IMR-90 (cell line): ENCODE measurements at regions not wholly inside any gene's neighbourhood (a gene's known extent, or its start where the extent isn't known, plus 50 kb on each side); places are given as distances from the start of the nearest gene placed in this dataset.

ENCODE experiments used
- ATAC-seq: fragments of 200-7000 bp; cut with Tn5 transposase; 2 replicates; pipeline ENCODE4 v1.9.1; 2020; ENCODE audit warnings: low read depth, mild to moderate bottlenecking, moderate library complexity
- BruUV-seq: library from RNA; stranded (reverse); fragments of 400-500 nt; replicated peaks from 2 replicates; lab custom pipeline; 2021; lab: Mats Ljungman, UMichigan
- CTCF ChIA-PET: fragments of 300-600 bp; formaldehyde crosslinking; extraction: SDS; loops from one replicate; lab custom pipeline; 2021; ENCODE audit warnings: antibody characterized with exemption; lab: Yijun Ruan, JAX
- POLR2A ChIA-PET: fragments of 300-600 bp; sonication (Branson Sonifier 250); formaldehyde crosslinking; loops from one replicate; lab custom pipeline; 2022; ENCODE audit warnings: antibody characterized with exemption; ENCODE audit not compliant: unreplicated experiment; lab: Charles Lee
- DNase-seq: peaks from one replicate; pipeline ENCODE4 v3.0.0; 2013
- H2AFZ ChIP-seq: replicated peaks from 2 replicates; pipeline ENCODE3; 2013; ENCODE audit warnings: low read length, mild to moderate bottlenecking; ENCODE audit not compliant: poor library complexity
- H2AK5ac ChIP-seq: 2 replicates; pipeline ENCODE4 v1.6.1; 2013; ENCODE audit warnings: low read depth, low read length, inconsistent platforms
- H2AK9ac ChIP-seq: replicated peaks from 2 replicates; pipeline ENCODE3; 2013; ENCODE audit warnings: mild to moderate bottlenecking, low read depth, low read length, moderate library complexity; ENCODE audit not compliant: poor library complexity
- H2BK120ac ChIP-seq: 2 replicates; pipeline ENCODE4 v1.6.1; 2013; ENCODE audit warnings: low read depth, low read length, inconsistent platforms
- H2BK15ac ChIP-seq: 3 replicates; pipeline ENCODE4 v1.6.1; 2013; ENCODE audit warnings: low read depth, low read length, inconsistent platforms
- H2BK20ac ChIP-seq: 2 replicates; pipeline ENCODE4 v1.6.1; 2013; ENCODE audit warnings: low read depth, mild to moderate bottlenecking, inconsistent platforms, low read length, moderate library complexity
- H2BK5ac ChIP-seq: 2 replicates; pipeline ENCODE4 v1.6.1; 2013; ENCODE audit warnings: mild to moderate bottlenecking, low read depth, low read length, inconsistent platforms; ENCODE audit not compliant: poor library complexity, severe bottlenecking
- H3K14ac ChIP-seq: replicated peaks from 2 replicates; pipeline ENCODE4 v1.6.1; 2013; ENCODE audit warnings: low read depth, low read length, inconsistent platforms
- H3K18ac ChIP-seq: 2 replicates; pipeline ENCODE4 v1.6.1; 2013; ENCODE audit warnings: low read depth, low read length, control low read depth
- H3K23ac ChIP-seq: 2 replicates; pipeline ENCODE4 v1.6.1; 2013; ENCODE audit warnings: low read depth, low read length, inconsistent platforms
- H3K27ac ChIP-seq: 2 replicates; pipeline ENCODE4 v1.5.1; 2013; ENCODE audit warnings: mild to moderate bottlenecking, control low read depth, low read length; ENCODE audit not compliant: insufficient read depth
- H3K27me3 ChIP-seq: 2 replicates; pipeline ENCODE4 v1.6.1; 2013; ENCODE audit warnings: low read length; ENCODE audit not compliant: control insufficient read depth, insufficient read depth
- H3K36me3 ChIP-seq: 2 replicates; pipeline ENCODE4 v1.6.1; 2013; ENCODE audit warnings: low read length, mixed read lengths; ENCODE audit not compliant: control insufficient read depth, insufficient read depth
- H3K4ac ChIP-seq: 2 replicates; pipeline ENCODE4 v1.6.1; 2013; ENCODE audit warnings: low read depth, low read length, inconsistent platforms
- H3K4me1 ChIP-seq: 2 replicates; pipeline ENCODE4 v1.6.1; 2013; ENCODE audit warnings: low read length, mixed read lengths; ENCODE audit not compliant: control insufficient read depth, insufficient read depth
- H3K4me2 ChIP-seq: 2 replicates; pipeline ENCODE4 v1.6.1; 2013; ENCODE audit warnings: low read depth, mild to moderate bottlenecking, control low read depth, low read length, moderate library complexity
- H3K4me3 ChIP-seq: 2 replicates; pipeline ENCODE4 v1.5.1; 2013; ENCODE audit warnings: low read depth, mild to moderate bottlenecking, control low read depth, low read length, moderate library complexity; ENCODE audit not compliant: insufficient read depth
- H3K56ac ChIP-seq: 2 replicates; pipeline ENCODE4 v1.6.1; 2013; ENCODE audit warnings: low read length, inconsistent platforms; ENCODE audit not compliant: insufficient read depth; ENCODE audit errors: extremely low read depth
- H3K79me1 ChIP-seq, 2 experiments: 2 replicates each; pipeline ENCODE4 v1.6.1; 2013; ENCODE audit warnings: low read length in 2 of 2, inconsistent platforms in 1 of 2, low read depth in 1 of 2
- H3K9ac ChIP-seq: 2 replicates; pipeline ENCODE4 v1.6.1; 2013; ENCODE audit warnings: low read depth, low read length, control low read depth
- H3K9me1 ChIP-seq: 2 replicates; pipeline ENCODE4 v1.6.1; 2013; ENCODE audit warnings: low read length, inconsistent platforms; ENCODE audit not compliant: insufficient read depth
- H3K9me3 ChIP-seq: 2 replicates; pipeline ENCODE4 v1.6.1; 2013; ENCODE audit warnings: low read length; ENCODE audit not compliant: control insufficient read depth, insufficient read depth
- H4K20me1 ChIP-seq: 2 replicates; pipeline ENCODE4 v1.6.1; 2013; ENCODE audit warnings: low read length, inconsistent platforms; ENCODE audit not compliant: insufficient read depth
- H4K5ac ChIP-seq: 2 replicates; pipeline ENCODE4 v1.6.1; 2013; ENCODE audit warnings: mild to moderate bottlenecking, low read depth, low read length, control low read depth
- H4K8ac ChIP-seq, 2 experiments: 2 replicates each; pipeline ENCODE4 v1.6.1; 2013; ENCODE audit warnings: low read depth in 2 of 2, low read length in 2 of 2, control low read depth in 1 of 2, inconsistent platforms in 1 of 2
- H4K91ac ChIP-seq: 2 replicates; pipeline ENCODE4 v1.6.1; 2013; ENCODE audit warnings: low read depth, low read length, inconsistent platforms; ENCODE audit not compliant: insufficient read depth
- BHLHE40 ChIP-seq: fragments of 150-350 bp; IDR thresholded peaks from 2 replicates; pipeline ENCODE4 v1.6.1; 2016; ENCODE audit warnings: mild to moderate bottlenecking, low read depth, low read length
- CEBPB ChIP-seq: IDR thresholded peaks from 2 replicates; pipeline ENCODE4 v1.6.1; 2012; ENCODE audit warnings: low read depth, low read length, improper control_type of control experiment
- CHD1 ChIP-seq: IDR thresholded peaks from 2 replicates; pipeline ENCODE4 v1.6.1; 2012; ENCODE audit warnings: low read depth, low read length, improper control_type of control experiment
- CTCF ChIP-seq: conservative IDR thresholded peaks from 2 replicates; pipeline ENCODE4 v1.5.1; 2012; ENCODE audit warnings: mild to moderate bottlenecking, low read depth, low read length, improper control_type of control experiment
- ELK1 ChIP-seq: fragments of 150-350 bp; IDR thresholded peaks from 2 replicates; pipeline ENCODE4 v1.6.1; 2016; ENCODE audit warnings: low read depth, mild to moderate bottlenecking, low read length, moderate library complexity, borderline replicate concordance
- FOS ChIP-seq: fragments of 150-350 bp; IDR thresholded peaks from 2 replicates; pipeline ENCODE4 v1.6.1; 2016; ENCODE audit warnings: low read depth, low read length
- MAFK ChIP-seq: IDR thresholded peaks from 2 replicates; pipeline ENCODE4 v1.6.1; 2012; ENCODE audit warnings: low read depth, low read length, improper control_type of control experiment
- MAZ ChIP-seq: IDR thresholded peaks from 2 replicates; pipeline ENCODE4 v1.6.1; 2012; ENCODE audit warnings: low read depth, mild to moderate bottlenecking, low read length, improper control_type of control experiment, moderate library complexity, borderline replicate concordance
- MXI1 ChIP-seq: IDR thresholded peaks from 2 replicates; pipeline ENCODE4 v1.6.1; 2012; ENCODE audit warnings: low read depth, mild to moderate bottlenecking, low read length, moderate library complexity, borderline replicate concordance
- NFE2L2 ChIP-seq: fragments of 150-350 bp; IDR thresholded peaks from 2 replicates; pipeline ENCODE4 v1.6.1; 2016; ENCODE audit warnings: low read depth, mild to moderate bottlenecking, low read length
- POLR2A ChIP-seq: IDR thresholded peaks from 2 replicates; pipeline ENCODE4 v1.6.1; 2012; ENCODE audit warnings: mild to moderate bottlenecking, low read depth, low read length
- RAD21 ChIP-seq: IDR thresholded peaks from 2 replicates; pipeline ENCODE4 v1.6.1; 2012; ENCODE audit warnings: low read length, improper control_type of control experiment
- RCOR1 ChIP-seq: IDR thresholded peaks from 2 replicates; pipeline ENCODE4 v1.6.1; 2012; ENCODE audit warnings: mild to moderate bottlenecking, low read length, improper control_type of control experiment; ENCODE audit not compliant: insufficient replicate concordance
- RFX5 ChIP-seq: IDR thresholded peaks from 2 replicates; pipeline ENCODE4 v1.8.0; 2012; ENCODE audit warnings: low read depth, mild to moderate bottlenecking, low read length, moderate library complexity
- SMC3 ChIP-seq: fragments of 150-350 bp; IDR thresholded peaks from 2 replicates; pipeline ENCODE4 v1.6.1; 2016; ENCODE audit warnings: low read depth, mild to moderate bottlenecking, antibody characterized with exemption, low read length, moderate library complexity
- USF2 ChIP-seq: fragments of 150-350 bp; IDR thresholded peaks from 2 replicates; pipeline ENCODE4 v1.6.1; 2017; ENCODE audit warnings: mild to moderate bottlenecking, antibody characterized with exemption, low read length, low read depth
- WGBS, 2 experiments: methylation state at CpG; one replicate each; pipeline versions ENCODE4 v1.1.5 to v1.1.7; 2013; ENCODE audit warnings: missing lambda C conversion rate in 2 of 2; ENCODE audit not compliant: insufficient read length in 1 of 2; ENCODE audit errors: extremely low coverage in 2 of 2; 5-methylcytosine and 5-hydroxymethylcytosine counted together
- dilution Hi-C: fragments of 300-500 bp; cut with HindIII; formaldehyde crosslinking; loops from one replicate; pipeline ENCODE4 v1.14.3; 2018; ENCODE audit warnings: low sequenced_read_pairs; ENCODE audit not compliant: unreplicated experiment
- in situ Hi-C: fragments of 300-500 bp; cut with MboI; formaldehyde crosslinking; loops from 3 replicates; pipeline ENCODE4 v1.14.3; 2019; ENCODE audit warnings: low sequenced_read_pairs, inconsistent platforms, mixed read lengths
- intact Hi-C: fragments of 100-400 bp; cut with micrococcal nuclease; formaldehyde crosslinking; loops from 2 replicates; pipeline ENCODE4 v1.10.0; 2022

GRCh38 chr5:168002116-168002515, 289.3 kb upstream of the WWC1 start:
- dilution Hi-C loops (no loop called here), in situ Hi-C loops (no loop called here), intact Hi-C loops (no loop called here)
- no peak overlapping the region for H3K4ac ChIP-seq
- no peaks in the 10 kb centered on the region for H3K79me1 ChIP-seq
- H4K91ac ChIP-seq, result no peak overlapping the region
- no peak overlapping the region for H3K56ac ChIP-seq
- no peak overlapping the region for H2BK5ac ChIP-seq
- DNase-seq (no peak), ATAC-seq (no peak)
- no peaks in the 10 kb centered on the region for H3K9me1 ChIP-seq
- H2BK20ac ChIP-seq, result no peak overlapping the region
- no peak overlapping the region for H3K27ac ChIP-seq
- no peak overlapping the region for H3K4me3 ChIP-seq
- no peak overlapping the region for H3K9ac ChIP-seq
- no peak for TF ChIP-seq RAD21
- no peak for TF ChIP-seq CEBPB
- no peak for TF ChIP-seq MAFK
- no peak for TF ChIP-seq RCOR1
- TF ChIP-seq POLR2A, result no peak
- no peak for TF ChIP-seq SMC3
- no peak for TF ChIP-seq ELK1
- TF ChIP-seq MXI1, result no peak
- no peak for TF ChIP-seq FOS
- no peak for TF ChIP-seq USF2
- no peak for TF ChIP-seq BHLHE40
- TF ChIP-seq CHD1, result no peak
- no peak for TF ChIP-seq CTCF
- no peak for TF ChIP-seq MAZ
- no peak for TF ChIP-seq RFX5
- TF ChIP-seq NFE2L2, result no peak
- H3K27me3 ChIP-seq, result no peaks in the 10 kb centered on the region
- no peaks in the 10 kb centered on the region for H3K4me1 ChIP-seq
- H3K23ac ChIP-seq, result no peak overlapping the region
- no peak overlapping the region for H2BK120ac ChIP-seq
- no peak overlapping the region for H2AK5ac ChIP-seq
- POLR2A ChIA-PET, result no interaction called here
- no peak overlapping the region for H3K4me2 ChIP-seq
- no TSS peak for BruUV-seq
- H2BK15ac ChIP-seq, result no peak overlapping the region
- WGBS, 2 experiments, result no CpG with 5 or more reads among the region's 4 CpGs
- H3K18ac ChIP-seq, result no peak overlapping the region
- no peaks in the 10 kb centered on the region for H4K20me1 ChIP-seq
- H4K8ac ChIP-seq, result no peak overlapping the region
- no peak overlapping the region for H3K14ac ChIP-seq
- H2AFZ ChIP-seq, result no peak overlapping the region
- CTCF ChIA-PET, result interaction anchor here (1.2 kb wide), 1 partner anchor 9 kb away, joined by 3 read pairs; no protein-coding TSS in a partner anchor
- no peak overlapping the region for H4K5ac ChIP-seq
- no peaks in the 10 kb centered on the region for H3K9me3 ChIP-seq
- H2AK9ac ChIP-seq, result no peak overlapping the region
- H3K36me3 ChIP-seq, result no peaks in the 10 kb centered on the region
